OCI-LY7 (cell line): ENCODE measurements at regions not wholly inside any gene's neighbourhood (a gene's known extent, or its start where the extent isn't known, plus 50 kb on each side); places are given as distances from the start of the nearest gene placed in this dataset.

Experiments
- BruUV-seq: library from RNA; stranded (reverse); fragments of 400-500 nt; replicated peaks from 2 replicates; lab custom pipeline; 2021; lab: Mats Ljungman, UMichigan
- CTCF ChIA-PET: fragments of 300-600 bp; sonication (Branson Sonifier 250); formaldehyde crosslinking; loops from one replicate; lab custom pipeline; 2022; ENCODE audit warnings: antibody characterized with exemption; ENCODE audit not compliant: unreplicated experiment; lab: Charles Lee
- POLR2A ChIA-PET: fragments of 300-600 bp; sonication (Branson Sonifier 250); formaldehyde crosslinking; loops from one replicate; lab custom pipeline; 2022; ENCODE audit warnings: antibody characterized with exemption; lab: Charles Lee
- DNase-seq: peaks from one replicate; pipeline ENCODE4 v3.0.0-alpha.2; 2015; ENCODE audit warnings: low spot score
- H2AFZ ChIP-seq: fragments of 200-600 bp; sonication (generic), shearing (Covaris generic); 2 replicates; pipeline ENCODE4 v1.6.1; 2014; ENCODE audit warnings: mild to moderate bottlenecking, antibody characterized with exemption, low read length, moderate library complexity
- H3K27ac ChIP-seq: fragments of 200-600 bp; sonication (generic); 2 replicates; pipeline ENCODE4 v1.5.1; 2014; ENCODE audit warnings: mixed run types, low read depth, mild to moderate bottlenecking, moderate library complexity, low read length, inconsistent platforms; ENCODE audit not compliant: poor library complexity, severe bottlenecking
- H3K36me3 ChIP-seq: fragments of 200-600 bp; sonication (generic); 2 replicates; pipeline ENCODE4 v1.6.1; 2014; ENCODE audit warnings: mild to moderate bottlenecking, antibody characterized with exemption, low read length, moderate library complexity, mixed read lengths; ENCODE audit not compliant: insufficient read depth
- H3K4me1 ChIP-seq: fragments of 200-600 bp; sonication (generic); 2 replicates; pipeline ENCODE4 v1.5.1; 2014; ENCODE audit warnings: mild to moderate bottlenecking, low read length; ENCODE audit not compliant: insufficient read depth, poor library complexity, severe bottlenecking
- H3K4me2 ChIP-seq: fragments of 200-600 bp; sonication (generic); 2 replicates; pipeline ENCODE4 v1.6.1; 2014; ENCODE audit warnings: mild to moderate bottlenecking, low read length
- H3K4me3 ChIP-seq: fragments of 200-600 bp; sonication (generic); 2 replicates; pipeline ENCODE4 v1.5.1; 2014; ENCODE audit warnings: mild to moderate bottlenecking, low read depth, low read length; ENCODE audit not compliant: poor library complexity, severe bottlenecking
- H3K79me2 ChIP-seq: fragments of 200-600 bp; sonication (generic); 2 replicates; pipeline ENCODE4 v1.6.1; 2016; ENCODE audit warnings: low read depth, mild to moderate bottlenecking, low read length, moderate library complexity, mixed read lengths; ENCODE audit not compliant: insufficient read depth
- H3K9me2 ChIP-seq: fragments of 200-600 bp; sonication (generic); 2 replicates; pipeline ENCODE4 v1.6.1; 2016; ENCODE audit warnings: mild to moderate bottlenecking, low read length, mixed read lengths; ENCODE audit not compliant: insufficient read depth
- H3K9me3 ChIP-seq: fragments of 200-600 bp; sonication (generic); 2 replicates; pipeline ENCODE4 v1.6.1; 2014; ENCODE audit warnings: mild to moderate bottlenecking, mixed run types, low read length, mixed read lengths
- H4K20me1 ChIP-seq: fragments of 200-600 bp; sonication (generic); 2 replicates; pipeline ENCODE4 v1.6.1; 2014; ENCODE audit warnings: mild to moderate bottlenecking, antibody characterized with exemption, low read length, moderate library complexity, mixed read lengths; ENCODE audit not compliant: insufficient read depth
- EZH2phosphoT487 ChIP-seq: fragments of 200-600 bp; sonication (generic); IDR thresholded peaks from 2 replicates; pipeline ENCODE4 v1.6.1; 2018; ENCODE audit warnings: low read depth, borderline replicate concordance, mild to moderate bottlenecking, mixed run types, antibody characterized with exemption, low read length, moderate library complexity, mixed read lengths
- intact Hi-C: fragments of 100-400 bp; cut with micrococcal nuclease; formaldehyde crosslinking; loops from one replicate; pipeline ENCODE4 v1.10.0; 2022; ENCODE audit not compliant: unreplicated experiment
- TF ChIP-seq, protein P1 (sequence below): fragments of 200-600 bp; sonication (generic); conservative IDR thresholded peaks from 2 replicates; pipeline ENCODE4 v1.5.1; 2014; ENCODE audit warnings: mild to moderate bottlenecking, antibody characterized with exemption, low read length, moderate library complexity, mixed read lengths

DNA sequence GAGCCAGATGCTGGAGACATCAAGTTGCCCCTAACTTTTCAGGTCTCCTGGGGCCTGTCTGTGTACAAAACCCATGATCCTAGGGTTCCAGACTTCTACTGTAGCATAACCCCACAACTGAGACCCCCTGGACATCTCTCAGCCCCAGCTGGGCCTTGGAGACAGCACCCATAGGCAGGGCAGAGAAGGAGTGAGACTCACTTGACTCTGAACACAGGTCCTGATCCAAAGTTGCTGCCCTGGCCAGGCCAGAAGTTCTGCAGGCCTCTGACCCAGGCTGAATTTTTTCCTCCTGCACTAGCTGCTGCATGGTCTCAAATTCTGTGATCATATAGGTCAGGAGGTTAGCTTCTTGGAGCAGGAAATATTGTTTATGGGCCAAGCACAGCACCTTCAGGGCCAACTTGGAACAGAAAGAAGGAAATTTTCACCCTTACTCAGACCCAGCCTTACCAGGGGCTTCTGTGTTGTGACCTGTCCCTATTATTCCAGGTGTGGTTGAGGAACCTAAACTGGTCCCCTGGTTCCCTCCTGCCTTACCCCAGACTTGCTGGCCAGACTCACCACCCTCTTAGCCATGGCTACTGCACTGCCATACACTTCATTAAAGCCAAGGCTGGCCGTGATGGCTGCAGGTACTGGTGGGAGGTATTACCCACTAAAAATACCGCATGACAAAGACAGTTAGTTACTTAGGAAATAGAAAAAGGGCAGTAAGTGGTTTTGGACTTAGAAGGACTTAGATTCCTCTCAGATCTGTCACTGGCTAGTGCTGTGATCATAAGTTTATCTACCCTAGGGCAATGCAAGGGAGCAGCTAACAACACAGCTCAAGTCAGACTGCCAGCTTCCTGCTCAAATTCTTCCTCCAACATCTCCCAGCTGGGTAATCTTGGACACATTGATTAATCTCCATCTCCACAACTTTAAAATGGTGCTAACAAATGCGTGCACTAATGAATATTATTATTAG is 2180.1 kb downstream of the TP53TG3F start:
- no peak for TF ChIP-seq EZH2phosphoT487
- TF ChIP-seq, protein P1, sequence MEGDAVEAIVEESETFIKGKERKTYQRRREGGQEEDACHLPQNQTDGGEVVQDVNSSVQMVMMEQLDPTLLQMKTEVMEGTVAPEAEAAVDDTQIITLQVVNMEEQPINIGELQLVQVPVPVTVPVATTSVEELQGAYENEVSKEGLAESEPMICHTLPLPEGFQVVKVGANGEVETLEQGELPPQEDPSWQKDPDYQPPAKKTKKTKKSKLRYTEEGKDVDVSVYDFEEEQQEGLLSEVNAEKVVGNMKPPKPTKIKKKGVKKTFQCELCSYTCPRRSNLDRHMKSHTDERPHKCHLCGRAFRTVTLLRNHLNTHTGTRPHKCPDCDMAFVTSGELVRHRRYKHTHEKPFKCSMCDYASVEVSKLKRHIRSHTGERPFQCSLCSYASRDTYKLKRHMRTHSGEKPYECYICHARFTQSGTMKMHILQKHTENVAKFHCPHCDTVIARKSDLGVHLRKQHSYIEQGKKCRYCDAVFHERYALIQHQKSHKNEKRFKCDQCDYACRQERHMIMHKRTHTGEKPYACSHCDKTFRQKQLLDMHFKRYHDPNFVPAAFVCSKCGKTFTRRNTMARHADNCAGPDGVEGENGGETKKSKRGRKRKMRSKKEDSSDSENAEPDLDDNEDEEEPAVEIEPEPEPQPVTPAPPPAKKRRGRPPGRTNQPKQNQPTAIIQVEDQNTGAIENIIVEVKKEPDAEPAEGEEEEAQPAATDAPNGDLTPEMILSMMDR: no peak
- Histone ChIP-seq H3K9me2 (no peaks in the 10 kb centered on the region), H3K36me3 (no peaks in the 10 kb centered on the region), H4K20me1 (no peaks in the 10 kb centered on the region), H2AFZ (no peak overlapping the region), H3K27ac (no peak overlapping the region), H3K4me3 (no peak overlapping the region), H3K9me3 (no peaks in the 10 kb centered on the region), H3K79me2 (no peaks in the 10 kb centered on the region), H3K4me2 (no peak overlapping the region), H3K4me1 (no peaks in the 10 kb centered on the region)
- intact Hi-C loops: no loop called here
- DNase-seq: no peak
- BruUV-seq: no TSS peak
- CTCF ChIA-PET: no interaction called here
- POLR2A ChIA-PET: no interaction called here

DNA sequence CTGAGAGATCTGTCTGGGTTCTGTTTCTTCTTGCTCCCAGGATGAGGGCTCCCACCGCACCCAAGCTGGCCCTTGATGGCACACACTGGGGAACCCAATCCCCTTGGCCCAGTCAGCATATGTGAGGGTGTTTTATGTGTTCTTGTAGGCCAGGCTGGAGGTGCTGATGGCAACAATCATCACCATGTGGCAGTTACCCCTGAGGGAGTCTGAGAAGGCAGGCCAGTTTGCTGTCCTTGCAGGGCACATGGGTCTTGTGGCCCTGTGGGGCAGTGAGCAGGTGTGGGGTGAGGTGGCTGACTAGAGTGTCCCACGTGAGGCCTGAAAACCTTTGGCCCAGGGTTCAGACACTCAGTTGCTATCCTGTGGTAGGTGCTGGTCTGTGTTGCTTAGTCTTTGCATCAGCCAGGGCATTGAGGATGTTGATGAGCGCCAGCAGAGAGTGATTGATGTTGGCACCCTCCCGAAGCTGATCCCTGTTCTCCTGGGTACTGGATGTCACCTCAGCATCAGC is 2183.0 kb downstream of the TP53TG3F start:
- Histone ChIP-seq H3K4me2 (no peak overlapping the region), H4K20me1 (no peaks in the 10 kb centered on the region), H2AFZ (no peak overlapping the region), H3K4me1 (no peaks in the 10 kb centered on the region), H3K79me2 (no peaks in the 10 kb centered on the region), H3K36me3 (no peaks in the 10 kb centered on the region), H3K4me3 (no peak overlapping the region), H3K9me3 (peaks cover 10% of the 10 kb centered on the region), H3K27ac (no peak overlapping the region), H3K9me2 (no peaks in the 10 kb centered on the region)
- no TSS peak for BruUV-seq
- ChIA-PET POLR2A (interaction anchor here (0.6 kb wide), 1 partner anchor 216 kb away, joined by 3 read pairs; no protein-coding TSS in a partner anchor), CTCF (no interaction called here)
- intact Hi-C loops: no loop called here
- DNase-seq: no peak
- TF ChIP-seq, protein P1: no peak
- TF ChIP-seq EZH2phosphoT487: no peak
